ENCODE measurements at regions not wholly inside any gene's neighbourhood (a gene's known extent, or its start where the extent isn't known, plus 50 kb on each side); places are given as distances from the start of the nearest gene placed in this dataset.

DNA sequence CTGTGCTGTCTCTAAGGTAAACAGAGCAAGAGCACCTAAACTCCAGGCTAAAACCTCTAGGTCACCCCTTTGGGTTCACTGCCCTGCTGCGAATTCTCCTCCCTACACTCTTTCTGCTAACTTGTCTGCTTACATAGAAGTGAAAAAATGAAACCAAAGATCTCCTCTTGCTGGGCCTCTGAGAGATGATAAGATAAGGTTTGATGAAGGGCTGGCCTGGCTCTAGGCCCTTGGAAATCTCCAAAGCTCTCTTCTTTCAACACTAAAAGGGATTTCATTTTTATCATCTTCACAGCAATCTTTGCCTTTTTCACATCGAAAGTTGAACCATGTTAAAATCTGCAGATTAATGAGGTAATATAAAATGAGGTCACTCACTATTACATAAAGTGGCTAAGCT lies 450.8 kb upstream of the TLE4 start:
- TF ChIP-seq, protein P1, sequence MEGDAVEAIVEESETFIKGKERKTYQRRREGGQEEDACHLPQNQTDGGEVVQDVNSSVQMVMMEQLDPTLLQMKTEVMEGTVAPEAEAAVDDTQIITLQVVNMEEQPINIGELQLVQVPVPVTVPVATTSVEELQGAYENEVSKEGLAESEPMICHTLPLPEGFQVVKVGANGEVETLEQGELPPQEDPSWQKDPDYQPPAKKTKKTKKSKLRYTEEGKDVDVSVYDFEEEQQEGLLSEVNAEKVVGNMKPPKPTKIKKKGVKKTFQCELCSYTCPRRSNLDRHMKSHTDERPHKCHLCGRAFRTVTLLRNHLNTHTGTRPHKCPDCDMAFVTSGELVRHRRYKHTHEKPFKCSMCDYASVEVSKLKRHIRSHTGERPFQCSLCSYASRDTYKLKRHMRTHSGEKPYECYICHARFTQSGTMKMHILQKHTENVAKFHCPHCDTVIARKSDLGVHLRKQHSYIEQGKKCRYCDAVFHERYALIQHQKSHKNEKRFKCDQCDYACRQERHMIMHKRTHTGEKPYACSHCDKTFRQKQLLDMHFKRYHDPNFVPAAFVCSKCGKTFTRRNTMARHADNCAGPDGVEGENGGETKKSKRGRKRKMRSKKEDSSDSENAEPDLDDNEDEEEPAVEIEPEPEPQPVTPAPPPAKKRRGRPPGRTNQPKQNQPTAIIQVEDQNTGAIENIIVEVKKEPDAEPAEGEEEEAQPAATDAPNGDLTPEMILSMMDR (IDR thresholded peaks at IDR 0.05): no peak
- TF ChIP-seq POLR2A (IDR thresholded peaks at IDR 0.05): no peak

Data from uterus (tissue), 2 donors.